ENCODE measurements at regions not wholly inside any gene's neighbourhood (a gene's known extent, or its start where the extent isn't known, plus 50 kb on each side); places are given as distances from the start of the nearest gene placed in this dataset.

GRCh38 chr6:74091794-74092157, 395.8 kb downstream of the CD109 start:
- DNase-seq (ENCODE audit: low spot score, unreplicated experiment), result no peak
- Mint-ChIP-seq H3K27ac (no peak overlapping the region), H3K27me3 (no peaks in the 10 kb centered on the region), H3K36me3 (ENCODE audit: insufficient read depth) (no peaks in the 10 kb centered on the region), H3K9me3 (ENCODE audit: low read depth) (peaks cover 4% of the 10 kb centered on the region), H3K4me1 (ENCODE audit: low read depth) (no peaks in the 10 kb centered on the region), H3K4me3 (ENCODE audit: low read depth) (no peak overlapping the region)
- no peak for TF ChIP-seq CTCF (IDR thresholded peaks at IDR 0.05; ENCODE audit: unreplicated experiment)

GRCh38 chr6:74091136-74091793, 395.3 kb downstream of the CD109 start:
- no peaks in the 10 kb centered on the region for H3K27me3 Mint-ChIP-seq
- no peaks in the 10 kb centered on the region for H3K36me3 Mint-ChIP-seq (ENCODE audit: insufficient read depth)
- DNase-seq (ENCODE audit: low spot score, unreplicated experiment), result no peak
- no peak overlapping the region for H3K4me3 Mint-ChIP-seq (ENCODE audit: low read depth)
- peak; percentile 77 for TF ChIP-seq CTCF (IDR thresholded peaks at IDR 0.05; ENCODE audit: unreplicated experiment)
- peaks cover 4% of the 10 kb centered on the region for H3K9me3 Mint-ChIP-seq (ENCODE audit: low read depth)
- H3K4me1 Mint-ChIP-seq (ENCODE audit: low read depth), result no peaks in the 10 kb centered on the region
- no peak overlapping the region for H3K27ac Mint-ChIP-seq

GRCh38 chr6:74087899-74088298, 391.9 kb downstream of the CD109 start:
- H3K4me3 Mint-ChIP-seq (ENCODE audit: low read depth), result no peak overlapping the region
- H3K4me1 Mint-ChIP-seq (ENCODE audit: low read depth), result no peaks in the 10 kb centered on the region
- H3K27ac Mint-ChIP-seq, result no peak overlapping the region
- H3K9me3 Mint-ChIP-seq (ENCODE audit: low read depth), result peaks cover 4% of the 10 kb centered on the region
- DNase-seq (ENCODE audit: low spot score, unreplicated experiment), result no peak
- no peak for TF ChIP-seq CTCF (IDR thresholded peaks at IDR 0.05; ENCODE audit: unreplicated experiment)
- no peaks in the 10 kb centered on the region for H3K36me3 Mint-ChIP-seq (ENCODE audit: insufficient read depth)
- no peaks in the 10 kb centered on the region for H3K27me3 Mint-ChIP-seq

GRCh38 chr6:74075896-74076295, 379.9 kb downstream of the CD109 start:
- no peak overlapping the region for H3K4me3 Mint-ChIP-seq (ENCODE audit: low read depth)
- TF ChIP-seq CTCF (IDR thresholded peaks at IDR 0.05; ENCODE audit: unreplicated experiment), result no peak
- DNase-seq (ENCODE audit: low spot score, unreplicated experiment), result no peak
- no peak overlapping the region for H3K27ac Mint-ChIP-seq
- H3K4me1 Mint-ChIP-seq (ENCODE audit: low read depth), result no peaks in the 10 kb centered on the region
- H3K36me3 Mint-ChIP-seq (ENCODE audit: insufficient read depth), result no peaks in the 10 kb centered on the region
- H3K9me3 Mint-ChIP-seq (ENCODE audit: low read depth), result no peaks in the 10 kb centered on the region
- H3K27me3 Mint-ChIP-seq, result no peaks in the 10 kb centered on the region

GRCh38 chr6:74075323-74075722, 379.3 kb downstream of the CD109 start:
- Mint-ChIP-seq H3K27ac (no peak overlapping the region), H3K9me3 (ENCODE audit: low read depth) (no peaks in the 10 kb centered on the region), H3K36me3 (ENCODE audit: insufficient read depth) (no peaks in the 10 kb centered on the region), H3K4me3 (ENCODE audit: low read depth) (no peak overlapping the region), H3K27me3 (no peaks in the 10 kb centered on the region), H3K4me1 (ENCODE audit: low read depth) (no peaks in the 10 kb centered on the region)
- no peak for TF ChIP-seq CTCF (IDR thresholded peaks at IDR 0.05; ENCODE audit: unreplicated experiment)
- no peak for DNase-seq (ENCODE audit: low spot score, unreplicated experiment)
